GM19240 (cell line): ENCODE measurements at regions not wholly inside any gene's neighbourhood (a gene's known extent, or its start where the extent isn't known, plus 50 kb on each side); places are given as distances from the start of the nearest gene placed in this dataset.

Source experiments
- DNase-seq: peaks from one replicate; pipeline ENCODE4 v3.0.0; 2011; ENCODE audit warnings: low spot score; ENCODE audit not compliant: insufficient read length

DNA sequence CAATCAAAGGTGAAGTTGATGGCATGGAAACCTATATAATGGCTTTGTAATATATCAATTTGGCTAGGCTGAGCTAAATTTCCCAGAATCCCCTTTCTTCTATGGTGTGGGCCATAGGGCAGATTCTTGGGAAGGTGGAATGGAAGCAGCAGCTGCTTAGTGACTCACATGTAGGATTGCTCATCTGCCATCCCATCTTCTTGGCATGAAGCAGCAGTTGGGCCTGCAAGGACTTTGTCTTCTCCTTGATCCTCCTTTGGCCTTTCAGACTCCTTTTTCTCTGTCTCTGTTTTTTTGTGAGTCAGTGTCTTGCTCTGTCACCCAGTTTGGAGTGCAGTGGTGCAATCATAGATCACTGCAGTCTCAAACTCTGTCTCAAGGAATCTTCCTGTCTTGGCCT, 52.6 kb upstream of the CEP162 start:
- DNase-seq, result no peak

- DNase-seq, result no peak
These were observed 51.0 kb upstream of the CEP162 start for GRCh38 chr6:84278321-84278998.
